ENCODE measurements at regions not wholly inside any gene's neighbourhood (a gene's known extent, or its start where the extent isn't known, plus 50 kb on each side); places are given as distances from the start of the nearest gene placed in this dataset.

DNA sequence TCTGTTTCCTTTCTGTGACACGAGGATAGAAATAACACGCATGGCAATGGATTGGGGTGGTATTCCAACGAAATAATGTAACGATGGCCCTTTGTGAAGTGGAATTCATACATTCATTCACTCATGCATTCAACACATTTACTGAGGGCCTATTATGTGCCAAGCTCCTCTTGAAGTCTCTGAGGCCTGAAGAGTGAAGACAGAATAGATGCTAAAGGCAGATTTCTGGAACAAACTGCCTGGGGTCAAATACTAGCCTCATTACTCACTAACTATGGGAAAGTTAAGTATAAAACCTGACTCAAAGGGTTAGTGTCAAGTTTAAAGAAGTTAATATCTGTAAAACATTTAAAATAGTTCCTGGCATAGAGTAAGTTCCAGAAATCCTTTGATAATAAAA lies 279.6 kb upstream of the SULF2 start:
- no peak for DNase-seq
- TF ChIP-seq, protein P1, sequence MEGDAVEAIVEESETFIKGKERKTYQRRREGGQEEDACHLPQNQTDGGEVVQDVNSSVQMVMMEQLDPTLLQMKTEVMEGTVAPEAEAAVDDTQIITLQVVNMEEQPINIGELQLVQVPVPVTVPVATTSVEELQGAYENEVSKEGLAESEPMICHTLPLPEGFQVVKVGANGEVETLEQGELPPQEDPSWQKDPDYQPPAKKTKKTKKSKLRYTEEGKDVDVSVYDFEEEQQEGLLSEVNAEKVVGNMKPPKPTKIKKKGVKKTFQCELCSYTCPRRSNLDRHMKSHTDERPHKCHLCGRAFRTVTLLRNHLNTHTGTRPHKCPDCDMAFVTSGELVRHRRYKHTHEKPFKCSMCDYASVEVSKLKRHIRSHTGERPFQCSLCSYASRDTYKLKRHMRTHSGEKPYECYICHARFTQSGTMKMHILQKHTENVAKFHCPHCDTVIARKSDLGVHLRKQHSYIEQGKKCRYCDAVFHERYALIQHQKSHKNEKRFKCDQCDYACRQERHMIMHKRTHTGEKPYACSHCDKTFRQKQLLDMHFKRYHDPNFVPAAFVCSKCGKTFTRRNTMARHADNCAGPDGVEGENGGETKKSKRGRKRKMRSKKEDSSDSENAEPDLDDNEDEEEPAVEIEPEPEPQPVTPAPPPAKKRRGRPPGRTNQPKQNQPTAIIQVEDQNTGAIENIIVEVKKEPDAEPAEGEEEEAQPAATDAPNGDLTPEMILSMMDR (IDR thresholded peaks at IDR 0.05), result no peak
- intact Hi-C loops (cut with DNase I; ENCODE audit: low total_unique reads), result no loop called here
- H3K4me1 ChIP-seq, result peaks cover 0 to 15% (median 0%) of the 10 kb centered on the region in 4 donors
- no peaks in the 10 kb centered on the region for H3K36me3 ChIP-seq
- H3K27me3 ChIP-seq, result no peaks in the 10 kb centered on the region
- H3K9me3 ChIP-seq, result no peaks in the 10 kb centered on the region
- H3K4me3 ChIP-seq, result no peak overlapping the region
- H3K27ac ChIP-seq, result no peak overlapping the region

DNA sequence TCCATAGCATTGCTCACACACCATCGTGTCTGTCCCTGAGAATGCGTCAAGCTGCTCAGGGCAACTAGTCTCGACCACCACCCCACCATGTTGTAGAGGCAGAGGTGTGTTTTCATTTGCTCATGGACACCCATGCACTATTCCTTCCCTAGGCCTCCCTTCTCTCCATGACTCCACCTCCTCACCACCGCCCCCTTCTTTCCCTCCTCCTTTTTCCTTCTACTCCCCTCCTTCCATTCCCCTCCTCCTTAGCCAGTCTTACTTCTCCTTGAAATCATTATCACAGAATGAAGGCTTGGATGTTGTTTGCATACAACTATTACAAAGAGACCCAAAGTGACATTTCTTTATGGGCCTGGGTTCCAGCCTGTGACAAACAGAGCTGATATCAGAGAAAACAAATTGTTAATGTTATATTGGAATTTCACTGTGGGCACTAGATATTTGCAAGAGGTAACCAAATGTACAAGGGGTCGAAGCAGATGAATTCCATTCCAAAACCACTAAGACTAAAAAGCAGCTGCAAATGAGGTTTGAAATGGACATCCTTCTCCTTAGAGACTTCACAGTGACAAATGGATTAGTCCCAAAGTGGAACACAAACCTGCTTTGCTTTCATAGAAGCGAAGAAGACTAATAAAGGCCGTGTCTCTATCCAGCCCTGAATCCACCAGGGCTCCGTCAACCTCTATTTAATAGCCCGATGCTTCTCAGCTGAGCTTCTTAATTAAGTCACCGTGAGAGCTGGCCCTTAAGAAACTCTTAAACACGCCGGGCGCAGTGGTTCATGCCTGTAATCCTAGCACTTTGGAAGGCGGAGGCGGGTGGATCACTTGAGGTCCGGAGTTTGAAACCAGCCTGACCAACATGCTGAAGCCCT lies 275.8 kb upstream of the SULF2 start:
- no peak for DNase-seq
- H3K4me1 ChIP-seq, result peaks cover 0 to 15% (median 0%) of the 10 kb centered on the region in 4 donors
- H3K4me3 ChIP-seq, result no peak overlapping the region
- intact Hi-C loops (cut with DNase I; ENCODE audit: low total_unique reads), result no loop called here
- H3K27ac ChIP-seq, result no peak overlapping the region
- peaks cover 0 to 9% of the 10 kb centered on the region in 2 donors for H3K27me3 ChIP-seq
- no peaks in the 10 kb centered on the region for H3K36me3 ChIP-seq
- H3K9me3 ChIP-seq, result peaks cover 0 to 4% (median 0%) of the 10 kb centered on the region in 3 donors
- TF ChIP-seq, protein P1 (IDR thresholded peaks at IDR 0.05), result no peak

DNA sequence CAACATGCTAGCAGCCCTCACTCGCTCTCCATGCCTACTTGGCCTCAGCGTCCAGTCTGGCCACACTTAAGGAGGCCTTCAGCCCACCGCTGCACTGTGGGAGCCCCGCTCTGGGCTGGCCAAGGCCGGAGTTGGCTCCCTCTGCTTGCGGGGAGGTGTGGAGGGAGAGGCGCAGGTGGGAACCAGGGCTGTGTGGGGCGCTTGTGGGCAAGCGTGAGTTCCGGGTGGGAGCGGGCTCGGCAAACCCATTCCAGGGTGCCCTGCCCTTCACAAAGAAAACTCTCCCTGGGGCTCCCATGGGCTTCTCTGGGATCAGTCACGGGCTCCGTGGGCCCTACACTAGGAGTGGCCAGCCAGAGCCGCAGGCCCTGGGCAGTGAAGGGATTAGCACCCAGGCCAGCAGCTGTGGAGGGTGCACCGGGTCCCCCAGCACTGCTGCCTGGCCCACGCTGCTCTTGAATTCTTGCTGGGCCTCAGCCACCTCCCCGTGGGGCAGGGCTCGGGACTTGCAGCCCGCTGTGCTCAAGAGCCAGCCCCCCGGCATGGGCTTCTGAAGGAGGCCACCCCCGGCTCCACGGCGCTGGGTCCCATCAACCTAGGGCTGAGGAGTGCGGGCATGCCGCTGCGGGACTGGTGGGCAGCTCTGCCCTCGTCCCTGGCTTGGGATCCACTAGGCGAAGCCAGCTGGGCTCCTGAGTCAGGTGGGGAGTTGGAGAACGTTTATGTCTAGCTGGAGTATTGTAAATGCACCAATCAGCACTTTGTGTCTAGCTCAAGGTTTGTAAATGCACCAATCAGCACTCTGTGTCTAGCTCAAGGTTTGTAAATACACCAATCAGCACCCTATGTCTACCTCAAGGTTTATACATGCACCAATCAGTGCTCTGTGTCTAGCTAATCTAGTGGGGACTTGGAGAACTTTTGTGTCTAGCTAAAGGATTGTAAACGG lies 273.6 kb upstream of the SULF2 start:
- intact Hi-C loops (cut with DNase I; ENCODE audit: low total_unique reads), result no loop called here

DNA sequence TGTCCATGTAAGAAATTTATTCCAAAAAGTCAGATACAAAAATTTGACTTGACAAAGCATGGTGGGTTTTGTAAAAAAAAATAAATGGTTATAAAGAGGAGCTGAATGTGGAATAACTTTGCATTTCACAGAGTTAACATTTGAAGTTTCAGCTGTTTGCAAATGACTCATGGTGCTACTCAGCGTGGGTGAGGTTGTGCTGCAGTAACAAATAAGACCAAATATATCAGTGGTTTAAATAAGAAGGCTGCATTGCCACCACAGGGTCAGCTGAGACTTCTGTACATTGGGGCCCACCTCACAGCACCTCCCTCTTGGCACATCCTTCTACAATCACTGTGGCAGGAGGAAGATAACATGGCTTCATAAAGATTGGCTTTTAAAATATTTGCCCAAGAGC lies 272.5 kb upstream of the SULF2 start:
- Histone ChIP-seq H3K9me3 (peaks cover 0 to 4% (median 0%) of the 10 kb centered on the region in 3 donors), H3K4me1 (no peaks in the 10 kb centered on the region), H3K27me3 (peaks cover 0 to 9% of the 10 kb centered on the region in 2 donors), H3K4me3 (no peak overlapping the region), H3K27ac (no peak overlapping the region), H3K36me3 (no peaks in the 10 kb centered on the region)
- DNase-seq, result no peak
- intact Hi-C loops (cut with DNase I; ENCODE audit: low total_unique reads), result no loop called here
- TF ChIP-seq, protein P1 (IDR thresholded peaks at IDR 0.05), result no peak

More for the DNA sequence above, 273.6 kb upstream of the SULF2 start:
- Histone ChIP-seq H3K27me3 (peaks cover 0 to 9% of the 10 kb centered on the region in 2 donors), H3K9me3 (peaks cover 0 to 4% (median 0%) of the 10 kb centered on the region in 3 donors), H3K27ac (no peak overlapping the region), H3K4me1 (no peaks in the 10 kb centered on the region), H3K36me3 (no peaks in the 10 kb centered on the region), H3K4me3 (no peak overlapping the region)
- TF ChIP-seq, protein P1 (IDR thresholded peaks at IDR 0.05), result no peak
- no peak for DNase-seq

DNA sequence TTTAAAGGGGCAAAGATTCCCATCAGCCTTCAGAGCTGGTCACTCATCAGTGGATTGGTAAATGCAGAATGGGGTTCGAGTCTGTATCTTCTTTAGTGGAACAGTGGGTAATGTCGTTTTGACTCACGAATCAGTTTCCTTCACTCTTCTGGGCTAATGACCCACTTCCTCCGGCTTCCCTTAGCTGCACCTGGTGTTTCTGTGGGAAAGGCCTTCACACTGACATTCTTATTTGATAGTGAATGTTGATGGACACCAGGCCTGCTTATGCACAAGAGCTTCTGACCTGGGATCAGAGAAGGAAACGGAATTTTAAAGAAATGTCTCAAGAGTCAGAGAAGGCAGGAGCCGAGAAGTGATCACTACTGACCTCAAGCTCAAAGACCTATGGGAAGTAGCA lies 272.0 kb upstream of the SULF2 start:
- DNase-seq, result no peak
- Histone ChIP-seq H3K4me3 (no peak overlapping the region), H3K27me3 (peaks cover 0 to 9% of the 10 kb centered on the region in 2 donors), H3K36me3 (no peaks in the 10 kb centered on the region), H3K4me1 (no peaks in the 10 kb centered on the region), H3K9me3 (peaks cover 0 to 4% (median 0%) of the 10 kb centered on the region in 3 donors), H3K27ac (no peak overlapping the region)
- TF ChIP-seq, protein P1 (IDR thresholded peaks at IDR 0.05), result no peak
- intact Hi-C loops (cut with DNase I; ENCODE audit: low total_unique reads), result no loop called here
